ENCODE measurements at regions not wholly inside any gene's neighbourhood (a gene's known extent, or its start where the extent isn't known, plus 50 kb on each side); places are given as distances from the start of the nearest gene placed in this dataset.

DNA sequence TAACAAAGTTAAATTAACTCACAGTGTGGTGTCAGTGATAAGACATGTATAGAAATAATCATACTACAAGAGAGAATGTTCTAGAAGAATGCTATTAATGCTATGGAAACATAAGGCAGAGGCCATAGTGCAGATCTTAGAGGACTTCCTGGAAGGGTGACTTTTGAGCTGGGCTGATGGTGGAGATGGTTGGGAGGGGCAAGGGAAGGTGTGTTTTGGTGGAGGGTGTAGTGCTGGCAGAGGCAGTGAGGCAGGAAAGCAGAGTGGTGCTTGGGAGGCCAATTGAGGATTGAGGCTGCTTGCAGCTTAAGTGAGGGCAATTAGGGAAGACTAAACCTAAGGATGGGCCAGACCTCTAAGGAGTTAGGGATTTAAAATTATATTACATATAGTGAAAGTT lies 58.5 kb upstream of the FNDC1 start:
- TF ChIP-seq, protein P1, sequence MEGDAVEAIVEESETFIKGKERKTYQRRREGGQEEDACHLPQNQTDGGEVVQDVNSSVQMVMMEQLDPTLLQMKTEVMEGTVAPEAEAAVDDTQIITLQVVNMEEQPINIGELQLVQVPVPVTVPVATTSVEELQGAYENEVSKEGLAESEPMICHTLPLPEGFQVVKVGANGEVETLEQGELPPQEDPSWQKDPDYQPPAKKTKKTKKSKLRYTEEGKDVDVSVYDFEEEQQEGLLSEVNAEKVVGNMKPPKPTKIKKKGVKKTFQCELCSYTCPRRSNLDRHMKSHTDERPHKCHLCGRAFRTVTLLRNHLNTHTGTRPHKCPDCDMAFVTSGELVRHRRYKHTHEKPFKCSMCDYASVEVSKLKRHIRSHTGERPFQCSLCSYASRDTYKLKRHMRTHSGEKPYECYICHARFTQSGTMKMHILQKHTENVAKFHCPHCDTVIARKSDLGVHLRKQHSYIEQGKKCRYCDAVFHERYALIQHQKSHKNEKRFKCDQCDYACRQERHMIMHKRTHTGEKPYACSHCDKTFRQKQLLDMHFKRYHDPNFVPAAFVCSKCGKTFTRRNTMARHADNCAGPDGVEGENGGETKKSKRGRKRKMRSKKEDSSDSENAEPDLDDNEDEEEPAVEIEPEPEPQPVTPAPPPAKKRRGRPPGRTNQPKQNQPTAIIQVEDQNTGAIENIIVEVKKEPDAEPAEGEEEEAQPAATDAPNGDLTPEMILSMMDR (IDR thresholded peaks at IDR 0.05; ENCODE audit: low read depth, low read length), result no peak
- no peak overlapping the region for H3K4me3 ChIP-seq (ENCODE audit: low read depth, low read length)

DNA sequence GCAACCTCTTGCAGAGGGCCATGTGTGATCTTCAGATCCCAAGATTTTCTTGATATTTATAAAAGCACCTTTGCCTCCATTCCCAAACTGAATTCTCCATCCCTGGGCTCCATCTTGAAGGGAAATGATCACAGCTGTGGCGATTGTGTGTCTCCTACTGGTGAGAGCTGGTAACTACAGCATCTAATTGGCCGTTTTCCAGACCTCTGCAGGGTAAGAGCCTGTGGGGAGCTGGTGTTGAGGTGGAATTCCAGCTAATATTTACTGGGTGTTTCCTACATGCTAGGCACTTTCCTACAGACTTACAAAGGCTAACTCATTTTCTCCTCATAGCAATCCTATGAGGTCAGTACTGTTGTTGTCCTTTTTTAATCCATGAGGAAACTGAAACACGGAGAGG lies 59.2 kb upstream of the FNDC1 start:
- TF ChIP-seq, protein P1 (IDR thresholded peaks at IDR 0.05; ENCODE audit: low read depth, low read length), result peak; percentile 69
- H3K4me3 ChIP-seq (ENCODE audit: low read depth, low read length), result no peak overlapping the region

DNA sequence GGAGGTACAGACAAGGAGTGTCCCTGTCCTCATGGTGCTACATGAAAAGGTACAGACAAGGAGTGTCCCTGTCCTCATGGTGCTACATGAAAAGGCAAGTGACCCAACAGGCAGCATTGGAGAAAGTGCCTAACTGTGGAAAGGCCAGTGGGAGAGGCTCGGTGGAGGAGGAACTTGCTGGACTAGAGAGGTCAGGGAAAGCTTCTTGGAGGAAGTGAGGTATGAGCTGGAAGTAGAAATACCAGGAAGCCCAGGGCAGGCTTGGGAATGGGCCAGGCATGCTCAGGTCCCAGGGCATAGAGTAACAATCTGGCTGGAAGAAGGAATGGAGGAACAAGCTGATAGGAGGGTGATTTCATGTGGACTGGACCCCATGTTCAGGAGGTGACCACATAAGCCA lies 59.8 kb upstream of the FNDC1 start:
- TF ChIP-seq, protein P1 (IDR thresholded peaks at IDR 0.05; ENCODE audit: low read depth, low read length), result no peak
- H3K4me3 ChIP-seq (ENCODE audit: low read depth, low read length), result no peak overlapping the region

DNA sequence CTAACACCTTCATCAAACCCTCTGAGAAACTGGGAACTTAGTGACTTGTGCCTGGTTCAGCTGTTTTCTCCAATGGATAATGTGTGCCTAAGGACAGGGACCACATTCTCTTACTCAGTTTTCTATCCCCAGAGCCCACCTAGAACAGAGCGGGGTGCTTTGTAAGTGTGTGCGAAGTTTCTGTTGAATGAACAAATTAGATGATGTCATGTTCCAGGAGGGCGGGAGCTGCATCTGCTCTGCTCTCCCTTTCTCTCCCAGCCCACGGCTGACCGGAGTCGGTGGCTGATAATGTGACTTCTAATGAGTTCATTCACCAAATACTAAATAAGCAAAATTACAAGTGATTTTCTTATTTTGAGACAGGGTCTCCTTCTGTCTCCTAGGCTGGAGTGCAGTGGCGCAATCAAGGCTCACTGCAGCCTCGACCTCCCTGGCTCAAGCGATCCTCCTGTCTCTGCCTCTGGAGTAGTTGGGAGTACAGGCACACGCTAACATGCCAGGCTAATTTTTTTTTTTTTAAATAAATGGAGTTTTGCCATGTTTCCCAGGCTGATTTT lies 60.7 kb upstream of the FNDC1 start:
- no peak overlapping the region for H3K4me3 ChIP-seq (ENCODE audit: low read depth, low read length)
- TF ChIP-seq, protein P1 (IDR thresholded peaks at IDR 0.05; ENCODE audit: low read depth, low read length), result no peak

DNA sequence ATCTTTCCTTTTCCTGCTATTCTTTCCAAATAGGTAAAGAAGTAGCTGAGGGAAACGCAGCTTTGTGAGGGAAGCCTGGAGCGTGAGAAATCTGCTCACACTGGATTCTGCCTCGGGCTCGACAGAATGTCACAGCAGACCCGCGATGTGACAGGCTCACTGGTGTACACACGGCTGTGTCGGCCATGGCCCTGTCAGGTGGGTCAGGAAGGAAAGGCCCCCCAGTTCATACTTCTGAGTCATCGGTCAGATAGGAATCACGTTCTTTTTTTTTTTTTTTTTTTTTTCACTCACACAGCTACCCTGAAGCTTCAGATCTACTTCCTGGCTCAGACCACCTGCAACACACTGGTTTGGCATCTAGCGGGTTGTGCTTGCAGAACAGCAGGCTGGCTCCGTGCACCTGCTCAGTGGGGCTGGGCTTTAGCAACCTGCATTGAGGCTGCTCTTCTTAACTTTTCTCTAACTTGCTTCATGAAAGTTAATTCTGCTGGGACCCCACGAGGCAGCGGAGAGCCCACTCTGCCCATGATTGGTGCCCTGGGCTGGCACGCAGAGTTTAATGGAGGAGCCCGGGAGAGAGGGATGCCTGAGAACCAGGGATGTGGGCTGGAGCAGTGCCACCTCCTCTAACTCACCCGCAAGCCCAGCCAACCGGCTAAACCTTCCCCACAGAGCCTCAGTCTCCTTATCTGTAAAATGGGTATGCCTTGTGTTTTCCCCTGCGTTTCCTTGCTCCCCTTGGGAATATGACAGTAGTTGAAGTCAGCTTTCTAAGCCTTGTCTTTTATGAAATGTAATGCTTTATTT lies 61.5 kb upstream of the FNDC1 start:
- no peak overlapping the region for H3K4me3 ChIP-seq (ENCODE audit: low read depth, low read length)
- TF ChIP-seq, protein P1 (IDR thresholded peaks at IDR 0.05; ENCODE audit: low read depth, low read length), result no peak

DNA sequence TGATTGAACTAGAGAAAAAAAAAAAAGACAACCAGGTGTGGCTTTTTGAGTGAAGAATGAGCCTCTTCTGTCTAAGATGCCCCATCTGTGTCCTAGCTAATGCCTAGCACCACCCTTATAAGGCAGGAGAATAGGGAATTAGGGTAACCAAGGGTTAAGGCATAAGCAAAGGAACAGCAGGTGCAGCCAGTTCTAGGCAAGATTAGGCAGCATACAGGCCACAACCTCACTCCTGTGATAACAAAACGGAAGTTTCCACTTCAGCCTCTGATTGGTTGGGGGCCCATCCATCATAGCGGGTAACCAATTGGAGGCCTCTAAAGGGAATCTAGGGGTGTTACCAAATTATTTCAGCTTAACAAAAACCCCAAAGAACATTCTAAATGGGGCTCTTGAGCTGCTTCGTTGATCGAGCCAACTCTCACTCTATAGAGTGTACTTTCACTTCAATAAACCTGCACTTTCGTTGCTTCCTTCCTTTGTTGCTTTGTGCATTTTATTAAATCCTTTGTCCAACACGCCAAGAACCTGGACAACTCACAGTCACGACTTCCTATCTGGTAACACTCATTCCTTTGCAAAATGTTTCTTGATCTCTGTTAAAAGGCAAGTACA lies 61.9 kb upstream of the TAGAP start:
- TF ChIP-seq, protein P1 (IDR thresholded peaks at IDR 0.05; ENCODE audit: low read depth, low read length), result no peak

DNA sequence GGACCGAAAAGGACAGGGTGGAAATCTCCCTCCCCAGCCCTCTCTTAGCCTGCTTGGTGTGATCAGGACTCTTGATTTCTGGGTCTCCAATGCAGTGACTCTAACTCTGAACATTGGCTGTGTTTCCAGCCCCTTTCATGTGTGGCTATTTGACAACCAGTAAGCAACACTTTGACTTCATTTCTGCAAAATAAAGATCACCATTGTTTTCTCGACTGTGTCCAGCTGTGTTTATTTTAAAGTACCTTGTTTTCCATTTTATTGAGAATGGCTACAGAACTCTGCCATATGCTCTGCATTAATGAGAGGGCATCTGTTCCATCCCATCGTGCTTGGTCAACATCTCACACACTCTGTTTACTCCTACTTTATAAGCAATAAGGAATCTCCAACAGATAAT lies 60.9 kb upstream of the TAGAP start:
- no peak overlapping the region for H3K4me3 ChIP-seq (ENCODE audit: low read depth, low read length)
- TF ChIP-seq, protein P1 (IDR thresholded peaks at IDR 0.05; ENCODE audit: low read depth, low read length), result no peak

More for the DNA sequence above, 61.9 kb upstream of the TAGAP start:
- no peak overlapping the region for H3K4me3 ChIP-seq (ENCODE audit: low read depth, low read length)
